ENCODE measurements at regions not wholly inside any gene's neighbourhood (a gene's known extent, or its start where the extent isn't known, plus 50 kb on each side); places are given as distances from the start of the nearest gene placed in this dataset.

DNA sequence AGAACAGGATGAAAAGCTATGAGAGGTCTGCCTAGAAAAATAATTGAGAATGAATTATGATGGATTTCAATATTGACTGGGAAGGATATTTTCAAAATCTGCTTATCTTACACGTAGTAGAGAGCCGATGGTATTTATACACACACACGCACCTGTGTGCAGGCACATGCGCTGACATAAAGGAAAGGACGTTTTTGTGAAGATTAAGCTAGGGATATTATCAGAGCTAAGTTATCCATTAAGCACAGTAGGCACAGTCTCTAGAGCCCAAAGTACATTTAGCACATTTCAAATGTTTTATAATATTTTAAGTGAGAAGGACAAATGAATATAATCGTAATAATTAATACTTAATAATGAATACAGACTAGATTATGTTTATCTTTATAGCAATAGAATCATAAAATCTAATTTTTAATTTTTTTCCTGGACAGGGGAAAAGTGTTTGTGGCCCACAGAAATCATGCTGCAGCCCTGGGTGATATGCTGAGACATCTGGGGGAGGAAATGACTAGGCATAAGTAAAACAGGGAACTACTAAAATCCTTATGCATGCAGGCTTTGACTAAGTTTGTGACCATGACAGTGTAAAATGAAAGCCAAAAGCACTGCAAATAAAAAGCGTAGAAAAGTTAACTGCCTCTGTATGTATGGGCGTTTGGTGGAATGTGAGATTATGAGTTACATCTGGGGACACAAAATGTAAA lies 146.1 kb downstream of the KITLG start:
- TF ChIP-seq, protein P1, sequence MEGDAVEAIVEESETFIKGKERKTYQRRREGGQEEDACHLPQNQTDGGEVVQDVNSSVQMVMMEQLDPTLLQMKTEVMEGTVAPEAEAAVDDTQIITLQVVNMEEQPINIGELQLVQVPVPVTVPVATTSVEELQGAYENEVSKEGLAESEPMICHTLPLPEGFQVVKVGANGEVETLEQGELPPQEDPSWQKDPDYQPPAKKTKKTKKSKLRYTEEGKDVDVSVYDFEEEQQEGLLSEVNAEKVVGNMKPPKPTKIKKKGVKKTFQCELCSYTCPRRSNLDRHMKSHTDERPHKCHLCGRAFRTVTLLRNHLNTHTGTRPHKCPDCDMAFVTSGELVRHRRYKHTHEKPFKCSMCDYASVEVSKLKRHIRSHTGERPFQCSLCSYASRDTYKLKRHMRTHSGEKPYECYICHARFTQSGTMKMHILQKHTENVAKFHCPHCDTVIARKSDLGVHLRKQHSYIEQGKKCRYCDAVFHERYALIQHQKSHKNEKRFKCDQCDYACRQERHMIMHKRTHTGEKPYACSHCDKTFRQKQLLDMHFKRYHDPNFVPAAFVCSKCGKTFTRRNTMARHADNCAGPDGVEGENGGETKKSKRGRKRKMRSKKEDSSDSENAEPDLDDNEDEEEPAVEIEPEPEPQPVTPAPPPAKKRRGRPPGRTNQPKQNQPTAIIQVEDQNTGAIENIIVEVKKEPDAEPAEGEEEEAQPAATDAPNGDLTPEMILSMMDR (IDR thresholded peaks at IDR 0.05) = no peak
- TF ChIP-seq POLR2AphosphoS5 (IDR thresholded peaks at IDR 0.05) = no peak
